ENCODE measurements at regions not wholly inside any gene's neighbourhood (a gene's known extent, or its start where the extent isn't known, plus 50 kb on each side); places are given as distances from the start of the nearest gene placed in this dataset.

GRCh38 chr7:142364551-142364950 lies 106.7 kb upstream of the PRSS58 start:
- Histone ChIP-seq H3K9me3 (ENCODE audit: control insufficient read depth, insufficient read depth, low read length) (peaks cover 2% of the 10 kb centered on the region), H3K4me3 (ENCODE audit: low read depth, low read length) (no peak overlapping the region), H3K27ac (ENCODE audit: low read depth, low read length) (no peak overlapping the region), H3K4me1 (ENCODE audit: control insufficient read depth, insufficient read depth, low read length) (no peaks in the 10 kb centered on the region), H3K36me3 (ENCODE audit: control insufficient read depth, insufficient read depth, low read length) (no peaks in the 10 kb centered on the region), H3K27me3 (ENCODE audit: control insufficient read depth, insufficient read depth, low read length) (no peaks in the 10 kb centered on the region)
- DNase-seq (ENCODE audit: low read depth in 4 of 6, low spot score in 6 of 6) = no peak
- 33% methylated on average over 1 of the region's 1 CpG for WGBS (ENCODE audit: insufficient coverage)

DNA sequence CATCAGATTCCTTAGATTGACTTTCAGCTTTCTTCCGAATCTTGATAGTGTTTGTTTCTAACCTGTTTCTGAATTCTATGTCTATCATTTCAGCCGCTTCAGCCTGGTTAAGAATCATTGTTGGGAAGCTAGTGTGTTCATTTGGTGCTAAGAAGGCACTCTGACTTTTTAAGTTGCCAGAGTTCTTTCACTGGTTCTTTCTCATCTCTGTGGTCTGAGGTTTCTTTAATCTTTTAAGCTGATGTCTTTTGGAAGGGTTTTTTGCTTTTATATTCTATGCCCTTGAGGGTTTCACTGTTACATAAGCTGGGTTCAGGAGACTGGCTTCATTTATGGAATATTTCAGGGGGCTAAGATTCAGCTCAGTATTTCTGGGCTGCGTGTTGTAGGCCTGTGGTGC lies 104.5 kb upstream of the PRSS58 start:
- Histone ChIP-seq H3K4me3 (ENCODE audit: low read depth, low read length) (no peak overlapping the region), H3K27ac (ENCODE audit: low read depth, low read length) (no peak overlapping the region), H3K9me3 (ENCODE audit: control insufficient read depth, insufficient read depth, low read length) (no peaks in the 10 kb centered on the region), H3K4me1 (ENCODE audit: control insufficient read depth, insufficient read depth, low read length) (no peaks in the 10 kb centered on the region), H3K27me3 (ENCODE audit: control insufficient read depth, insufficient read depth, low read length) (no peaks in the 10 kb centered on the region), H3K36me3 (ENCODE audit: control insufficient read depth, insufficient read depth, low read length) (no peaks in the 10 kb centered on the region)
- WGBS (ENCODE audit: insufficient coverage) = 100% methylated on average over 1 of the region's 3 CpGs
- DNase-seq (ENCODE audit: low read depth in 4 of 6, low spot score in 6 of 6) = no peak

GRCh38 chr7:142359694-142360279 lies 101.9 kb upstream of the PRSS58 start:
- Histone ChIP-seq H3K4me1 (ENCODE audit: control insufficient read depth, insufficient read depth, low read length) (no peaks in the 10 kb centered on the region), H3K36me3 (ENCODE audit: control insufficient read depth, insufficient read depth, low read length) (no peaks in the 10 kb centered on the region), H3K27me3 (ENCODE audit: control insufficient read depth, insufficient read depth, low read length) (no peaks in the 10 kb centered on the region), H3K4me3 (ENCODE audit: low read depth, low read length) (no peak overlapping the region), H3K27ac (ENCODE audit: low read depth, low read length) (no peak overlapping the region), H3K9me3 (ENCODE audit: control insufficient read depth, insufficient read depth, low read length) (no peaks in the 10 kb centered on the region)
- 46% methylated on average over 6 of the region's 8 CpGs for WGBS (ENCODE audit: insufficient coverage)
- DNase-seq (ENCODE audit: low read depth in 4 of 6, low spot score in 6 of 6) = no peak

DNA sequence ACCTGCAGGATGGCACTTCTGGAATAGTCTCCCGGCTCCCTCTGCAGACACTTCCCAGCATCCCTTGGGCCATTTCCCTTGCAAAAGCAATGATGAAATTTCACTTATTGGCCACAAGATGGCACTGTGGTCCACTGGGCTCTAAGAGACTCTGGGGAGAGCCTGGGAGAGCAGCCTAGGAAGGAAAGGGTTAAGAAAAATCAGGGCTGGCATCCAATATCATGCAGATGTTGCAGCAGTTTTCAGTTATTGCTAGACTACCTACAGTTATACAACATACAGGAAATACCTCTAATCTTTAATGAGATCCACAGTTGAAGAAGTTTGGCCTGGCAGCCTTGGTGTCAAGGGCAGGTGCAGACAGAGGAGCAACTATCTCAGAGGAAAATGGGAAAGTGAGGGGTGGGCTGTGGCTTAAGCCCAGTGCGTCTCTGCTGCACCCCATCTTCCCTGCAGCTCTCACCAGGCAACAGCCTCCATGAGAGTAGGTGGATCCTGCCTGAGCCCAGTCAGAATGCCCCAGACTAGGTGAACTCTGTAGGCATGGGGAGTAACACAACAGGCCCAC lies 100.2 kb upstream of the PRSS58 start:
- 80% methylated on average over 1 of the region's 2 CpGs for WGBS (ENCODE audit: insufficient coverage)
- peak in 5 of 6 donors; percentile 11 to 79 (median 36) for DNase-seq (ENCODE audit: low read depth in 4 of 6, low spot score in 6 of 6)

DNA sequence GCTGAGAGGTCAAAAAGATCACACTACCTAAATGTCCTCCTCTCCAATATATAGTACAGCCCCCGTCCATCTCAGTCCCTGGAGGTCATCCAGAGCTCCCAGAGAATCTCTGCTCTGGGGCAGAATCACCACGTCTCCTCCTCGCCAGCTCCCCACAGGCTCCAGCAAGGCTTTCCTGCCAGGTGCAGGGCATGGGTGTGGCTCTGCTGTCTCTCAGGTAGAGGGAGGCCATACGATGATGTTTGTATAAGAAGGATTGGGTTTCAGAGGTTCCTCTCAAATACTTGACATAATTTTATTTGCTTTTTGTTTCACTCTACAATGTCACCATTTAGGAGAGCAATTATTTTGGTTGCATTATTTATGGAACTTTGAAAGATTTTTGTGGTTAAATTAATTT lies 98.3 kb upstream of the PRSS58 start:
- Histone ChIP-seq H3K36me3 (ENCODE audit: control insufficient read depth, insufficient read depth, low read length) (no peaks in the 10 kb centered on the region), H3K27ac (ENCODE audit: low read depth, low read length) (no peak overlapping the region), H3K4me1 (ENCODE audit: control insufficient read depth, insufficient read depth, low read length) (no peaks in the 10 kb centered on the region), H3K9me3 (ENCODE audit: control insufficient read depth, insufficient read depth, low read length) (no peaks in the 10 kb centered on the region), H3K27me3 (ENCODE audit: control insufficient read depth, insufficient read depth, low read length) (no peaks in the 10 kb centered on the region), H3K4me3 (ENCODE audit: low read depth, low read length) (no peak overlapping the region)
- DNase-seq (ENCODE audit: low read depth in 4 of 6, low spot score in 6 of 6) = no peak
- 86% methylated on average over 1 of the region's 4 CpGs for WGBS (ENCODE audit: insufficient coverage)

More for the DNA sequence above, 100.2 kb upstream of the PRSS58 start:
- Histone ChIP-seq H3K4me1 (ENCODE audit: control insufficient read depth, insufficient read depth, low read length) (no peaks in the 10 kb centered on the region), H3K36me3 (ENCODE audit: control insufficient read depth, insufficient read depth, low read length) (no peaks in the 10 kb centered on the region), H3K27me3 (ENCODE audit: control insufficient read depth, insufficient read depth, low read length) (no peaks in the 10 kb centered on the region), H3K4me3 (ENCODE audit: low read depth, low read length) (no peak overlapping the region), H3K9me3 (ENCODE audit: control insufficient read depth, insufficient read depth, low read length) (no peaks in the 10 kb centered on the region), H3K27ac (ENCODE audit: low read depth, low read length) (no peak overlapping the region)

DNA sequence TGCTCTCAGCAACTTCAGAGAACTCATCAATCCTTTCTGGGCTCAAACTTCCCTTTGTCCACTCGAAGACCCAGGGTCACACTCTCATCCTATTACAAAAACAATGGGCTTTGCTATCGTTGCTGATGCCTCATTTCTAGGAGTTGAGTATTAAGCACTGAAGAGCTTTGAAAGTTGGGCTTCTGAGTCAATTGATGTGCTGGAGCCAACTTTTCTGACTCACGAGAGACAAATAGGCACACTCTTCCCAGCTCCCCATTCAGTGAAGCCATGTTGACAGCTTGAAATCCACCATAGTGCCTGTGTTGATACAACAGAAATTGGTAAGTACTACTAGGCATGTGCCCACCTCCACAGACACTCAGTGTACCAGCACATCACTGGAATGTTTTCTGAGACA lies 97.5 kb upstream of the PRSS58 start:
- no peak overlapping the region for H3K27ac ChIP-seq (ENCODE audit: low read depth, low read length)
- no peaks in the 10 kb centered on the region for H3K27me3 ChIP-seq (ENCODE audit: control insufficient read depth, insufficient read depth, low read length)
- no peaks in the 10 kb centered on the region for H3K36me3 ChIP-seq (ENCODE audit: control insufficient read depth, insufficient read depth, low read length)
- WGBS (ENCODE audit: insufficient coverage) = 17% methylated on average over 1 of the region's 3 CpGs
- H3K4me3 ChIP-seq (ENCODE audit: low read depth, low read length) = no peak overlapping the region
- H3K4me1 ChIP-seq (ENCODE audit: control insufficient read depth, insufficient read depth, low read length) = no peaks in the 10 kb centered on the region
- DNase-seq (ENCODE audit: low read depth in 4 of 6, low spot score in 6 of 6) = no peak
- H3K9me3 ChIP-seq (ENCODE audit: control insufficient read depth, insufficient read depth, low read length) = no peaks in the 10 kb centered on the region

DNA sequence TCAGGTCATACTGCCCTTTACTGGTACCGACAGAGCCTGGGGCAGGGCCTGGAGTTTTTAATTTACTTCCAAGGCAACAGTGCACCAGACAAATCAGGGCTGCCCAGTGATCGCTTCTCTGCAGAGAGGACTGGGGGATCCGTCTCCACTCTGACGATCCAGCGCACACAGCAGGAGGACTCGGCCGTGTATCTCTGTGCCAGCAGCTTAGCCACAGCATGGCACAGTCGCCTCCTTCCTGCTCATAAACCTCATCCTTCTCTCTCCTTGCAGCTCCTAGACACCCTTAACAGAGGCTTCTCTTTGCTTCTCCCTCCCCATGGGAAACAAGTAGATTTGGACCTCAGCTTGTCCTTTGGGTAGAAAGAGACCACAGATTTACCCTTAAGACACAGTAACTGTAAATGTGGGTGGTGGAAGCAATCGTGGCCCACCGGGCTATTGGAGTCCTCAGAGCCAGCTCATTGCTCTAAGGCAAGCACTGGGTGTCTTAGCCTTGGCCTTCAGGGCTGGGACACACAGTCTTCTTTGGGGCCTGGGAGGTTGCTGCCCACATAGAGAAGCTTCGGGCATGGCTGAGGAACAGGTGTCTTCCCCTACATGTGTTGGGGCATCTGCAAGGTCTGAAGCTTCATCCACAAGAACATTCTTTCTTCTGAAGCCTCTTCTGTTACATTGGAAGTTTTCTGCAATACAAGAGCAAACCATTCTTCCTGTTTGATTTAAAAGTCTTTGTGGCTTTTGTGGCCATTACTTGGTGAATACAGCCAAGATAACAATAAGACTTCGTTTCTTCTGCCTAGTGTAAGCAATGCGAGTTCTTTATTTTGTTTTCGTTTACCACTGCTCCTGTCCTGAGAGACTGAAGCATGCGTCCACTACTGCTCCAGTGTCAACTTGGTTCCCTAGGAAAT lies 95.5 kb upstream of the PRSS58 start:
- no peaks in the 10 kb centered on the region for H3K27me3 ChIP-seq (ENCODE audit: control insufficient read depth, insufficient read depth, low read length)
- WGBS (ENCODE audit: insufficient coverage) = 73% methylated on average over 14 of the region's 15 CpGs
- DNase-seq (ENCODE audit: low read depth in 4 of 6, low spot score in 6 of 6) = no peak

DNA sequence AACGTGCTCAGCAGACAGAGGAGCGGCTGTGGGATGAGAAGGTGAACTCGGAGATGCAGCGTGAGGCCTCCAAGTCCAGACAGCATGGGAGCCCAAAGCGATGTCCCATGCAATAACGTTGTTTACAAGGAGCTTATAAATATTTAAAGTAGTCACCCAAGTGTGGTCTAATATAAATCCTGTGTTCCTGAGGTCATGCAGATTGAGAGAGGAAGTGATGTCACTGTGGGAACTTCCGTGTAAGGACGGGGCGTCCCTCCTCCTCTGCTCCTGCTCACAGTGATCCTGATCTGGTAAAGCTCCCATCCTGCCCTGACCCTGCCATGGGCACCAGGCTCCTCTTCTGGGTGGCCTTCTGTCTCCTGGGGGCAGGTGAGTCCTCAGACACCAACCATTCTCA lies 94.7 kb upstream of the PRSS58 start:
- H3K4me3 ChIP-seq (ENCODE audit: low read depth, low read length) = no peak overlapping the region
- H3K27me3 ChIP-seq (ENCODE audit: control insufficient read depth, insufficient read depth, low read length) = no peaks in the 10 kb centered on the region
- WGBS (ENCODE audit: insufficient coverage) = 87% methylated on average over 5 of the region's 9 CpGs
- no peaks in the 10 kb centered on the region for H3K36me3 ChIP-seq (ENCODE audit: control insufficient read depth, insufficient read depth, low read length)
- no peaks in the 10 kb centered on the region for H3K9me3 ChIP-seq (ENCODE audit: control insufficient read depth, insufficient read depth, low read length)
- no peaks in the 10 kb centered on the region for H3K4me1 ChIP-seq (ENCODE audit: control insufficient read depth, insufficient read depth, low read length)
- H3K27ac ChIP-seq (ENCODE audit: low read depth, low read length) = no peak overlapping the region
- DNase-seq (ENCODE audit: low read depth in 4 of 6, low spot score in 6 of 6) = no peak

More for the DNA sequence above, 95.5 kb upstream of the PRSS58 start:
- H3K27ac ChIP-seq (ENCODE audit: low read depth, low read length) = no peak overlapping the region
- no peaks in the 10 kb centered on the region for H3K4me1 ChIP-seq (ENCODE audit: control insufficient read depth, insufficient read depth, low read length)
- H3K4me3 ChIP-seq (ENCODE audit: low read depth, low read length) = no peak overlapping the region
- H3K9me3 ChIP-seq (ENCODE audit: control insufficient read depth, insufficient read depth, low read length) = no peaks in the 10 kb centered on the region
- H3K36me3 ChIP-seq (ENCODE audit: control insufficient read depth, insufficient read depth, low read length) = no peaks in the 10 kb centered on the region

- 95% methylated on average over 3 of the region's 5 CpGs for WGBS (ENCODE audit: insufficient coverage)
- Histone ChIP-seq H3K36me3 (ENCODE audit: control insufficient read depth, insufficient read depth, low read length) (no peaks in the 10 kb centered on the region), H3K4me1 (ENCODE audit: control insufficient read depth, insufficient read depth, low read length) (no peaks in the 10 kb centered on the region), H3K9me3 (ENCODE audit: control insufficient read depth, insufficient read depth, low read length) (no peaks in the 10 kb centered on the region), H3K27me3 (ENCODE audit: control insufficient read depth, insufficient read depth, low read length) (no peaks in the 10 kb centered on the region), H3K4me3 (ENCODE audit: low read depth, low read length) (no peak overlapping the region), H3K27ac (ENCODE audit: low read depth, low read length) (no peak overlapping the region)
- DNase-seq (ENCODE audit: low read depth in 4 of 6, low spot score in 6 of 6) = no peak
These were observed 93.3 kb upstream of the PRSS58 start for GRCh38 chr7:142351145-142351544.

Data from spinal cord (tissue), 9 donors.